Endodermal cell (in vitro differentiated cells): ENCODE measurements at regions not wholly inside any gene's neighbourhood (a gene's known extent, or its start where the extent isn't known, plus 50 kb on each side); places are given as distances from the start of the nearest gene placed in this dataset.
"Not testable (repeated sequence)": the region's sequence is repeated elsewhere in the genome, so short reads cannot be mapped to it uniquely, and the experiment has no call there.

Experiments
- DNase-seq: peaks from one replicate; pipeline ENCODE4 v3.0.0-alpha.2; 2017
- H3K27ac ChIP-seq: 2 replicates; pipeline ENCODE4 v1.5.1; 2013; ENCODE audit warnings: mild to moderate bottlenecking, low read depth, low read length, moderate library complexity
- H3K27me3 ChIP-seq: 2 replicates; pipeline ENCODE4 v1.6.1; 2013; ENCODE audit warnings: mild to moderate bottlenecking, low read length, moderate library complexity; ENCODE audit not compliant: insufficient read depth, control insufficient read depth, poor library complexity, severe bottlenecking
- H3K36me3 ChIP-seq: 2 replicates; pipeline ENCODE4 v1.7.0; 2013; ENCODE audit warnings: mild to moderate bottlenecking, low read length, moderate library complexity; ENCODE audit not compliant: control insufficient read depth, insufficient read depth
- H3K4me1 ChIP-seq: one replicate; pipeline ENCODE4 v1.7.0; 2013; ENCODE audit warnings: low read length; ENCODE audit not compliant: control insufficient read depth, insufficient read depth
- H3K4me3 ChIP-seq: 2 replicates; pipeline ENCODE4 v1.5.1; 2013; ENCODE audit warnings: mild to moderate bottlenecking, low read length, moderate library complexity
- H3K9ac ChIP-seq: 2 replicates; pipeline ENCODE4 v1.6.1; 2013; ENCODE audit warnings: mild to moderate bottlenecking, low read length, moderate library complexity; ENCODE audit not compliant: poor library complexity, severe bottlenecking; ENCODE audit errors: extremely low read depth
- H3K9me3 ChIP-seq: 2 replicates; pipeline ENCODE4 v1.6.1; 2013; ENCODE audit warnings: mild to moderate bottlenecking, low read length, moderate library complexity; ENCODE audit not compliant: control insufficient read depth
- H3K27ac Mint-ChIP-seq: 2 replicates; pipeline ENCODE4 v1.8.0; 2020; ENCODE audit warnings: mixed read lengths
- H3K27me3 Mint-ChIP-seq: 2 replicates; pipeline ENCODE4 v1.8.0; 2021; ENCODE audit warnings: mild to moderate bottlenecking, mixed read lengths; ENCODE audit not compliant: insufficient read depth
- H3K36me3 Mint-ChIP-seq: 2 replicates; pipeline ENCODE4 v1.8.0; 2020; ENCODE audit warnings: low read depth, mixed read lengths
- H3K4me1 Mint-ChIP-seq: 2 replicates; pipeline ENCODE4 v1.8.0; 2020; ENCODE audit warnings: mixed read lengths
- H3K4me3 Mint-ChIP-seq: 2 replicates; pipeline ENCODE4 v1.8.0; 2020; ENCODE audit warnings: mild to moderate bottlenecking, moderate library complexity, mixed read lengths
- H3K9me3 Mint-ChIP-seq: 2 replicates; pipeline ENCODE4 v1.8.0; 2020; ENCODE audit warnings: mild to moderate bottlenecking, mixed read lengths
- CTCF ChIP-seq: fragments of 200-600 bp; sonication (generic); conservative IDR thresholded peaks from 2 replicates; pipeline ENCODE4 v1.5.0; 2021; ENCODE audit warnings: antibody characterized with exemption, mild to moderate bottlenecking
- WGBS, 2 experiments: methylation state at CpG; one replicate each; pipeline versions ENCODE4 v1.1.5 to v1.1.7; 2013; ENCODE audit warnings: missing lambda C conversion rate in 2 of 2, mixed read lengths in 1 of 2; ENCODE audit not compliant: insufficient coverage in 1 of 2, insufficient read length in 1 of 2; 5-methylcytosine and 5-hydroxymethylcytosine counted together

GRCh38 chr12:131333621-131334440 is 377.1 kb upstream of the SFSWAP start:
- TF ChIP-seq CTCF, result no peak
- H3K4me3 Mint-ChIP-seq, result no peak overlapping the region
- Histone ChIP-seq H3K27me3 (no peaks in the 10 kb centered on the region), H3K27ac (no peak overlapping the region), H3K4me1 (no peaks in the 10 kb centered on the region), H3K4me3 (no peak overlapping the region), H3K9me3 (no peaks in the 10 kb centered on the region), H3K36me3 (no peaks in the 10 kb centered on the region), H3K9ac (no peak overlapping the region)
- H3K4me1 Mint-ChIP-seq, result no peaks in the 10 kb centered on the region
- H3K9me3 Mint-ChIP-seq, result peaks cover 13% of the 10 kb centered on the region
- no peak overlapping the region for H3K27ac Mint-ChIP-seq
- peaks cover 7% of the 10 kb centered on the region for H3K27me3 Mint-ChIP-seq
- WGBS, 2 experiments, result 89 to 91% methylated on average over 14 to 15 of the region's 15 CpGs
- H3K36me3 Mint-ChIP-seq, result no peaks in the 10 kb centered on the region
- DNase-seq, result peak; percentile 32

- H3K4me1 ChIP-seq, result no peaks in the 10 kb centered on the region
- no peak for DNase-seq
- TF ChIP-seq CTCF, result no peak
- no peaks in the 10 kb centered on the region for H3K36me3 ChIP-seq
- Mint-ChIP-seq H3K27me3 (peaks cover 7% of the 10 kb centered on the region), H3K36me3 (no peaks in the 10 kb centered on the region), H3K27ac (no peak overlapping the region), H3K4me3 (no peak overlapping the region), H3K4me1 (no peaks in the 10 kb centered on the region), H3K9me3 (peaks cover 13% of the 10 kb centered on the region)
- 60 to 67% methylated on average over 3 to 4 of the region's 4 CpGs for WGBS, 2 experiments
- no peak overlapping the region for H3K9ac ChIP-seq
- H3K9me3 ChIP-seq, result no peaks in the 10 kb centered on the region
- no peaks in the 10 kb centered on the region for H3K27me3 ChIP-seq
- no peak overlapping the region for H3K27ac ChIP-seq
- no peak overlapping the region for H3K4me3 ChIP-seq
Observed at GRCh38 chr12:131334835-131335234, 376.1 kb upstream of the SFSWAP start.

- Histone ChIP-seq H3K36me3 (no peaks in the 10 kb centered on the region), H3K4me1 (no peaks in the 10 kb centered on the region), H3K9ac (no peak overlapping the region), H3K27me3 (no peaks in the 10 kb centered on the region), H3K4me3 (no peak overlapping the region), H3K9me3 (no peaks in the 10 kb centered on the region), H3K27ac (no peak overlapping the region)
- Mint-ChIP-seq H3K4me3 (no peak overlapping the region), H3K4me1 (peaks cover under 1% of the 10 kb centered on the region), H3K9me3 (peaks cover 13% of the 10 kb centered on the region), H3K27ac (no peak overlapping the region), H3K36me3 (no peaks in the 10 kb centered on the region), H3K27me3 (peaks cover 7% of the 10 kb centered on the region)
- no peak for TF ChIP-seq CTCF
- DNase-seq, result no peak
- 76 to 100% methylated on average over 1 to 4 of the region's 4 CpGs for WGBS, 2 experiments
Observed at GRCh38 chr12:131335456-131335855, 375.4 kb upstream of the SFSWAP start.

- not testable (repeated sequence) for H3K36me3 Mint-ChIP-seq, H3K9ac ChIP-seq, H3K4me1 ChIP-seq, DNase-seq, H3K27me3 Mint-ChIP-seq, H3K27ac ChIP-seq, H3K4me1 Mint-ChIP-seq, H3K4me3 Mint-ChIP-seq, H3K4me3 ChIP-seq, H3K27me3 ChIP-seq, H3K9me3 ChIP-seq, H3K36me3 ChIP-seq, H3K27ac Mint-ChIP-seq
- 88 to 93% methylated on average over 1 to 3 of the region's 3 CpGs for WGBS, 2 experiments
- H3K9me3 Mint-ChIP-seq, result peaks cover 15% of the 10 kb centered on the region
Observed at GRCh38 chr12:131337861-131338260, 373.0 kb upstream of the SFSWAP start.
